ENCODE measurements at regions not wholly inside any gene's neighbourhood (a gene's known extent, or its start where the extent isn't known, plus 50 kb on each side); places are given as distances from the start of the nearest gene placed in this dataset.

DNA sequence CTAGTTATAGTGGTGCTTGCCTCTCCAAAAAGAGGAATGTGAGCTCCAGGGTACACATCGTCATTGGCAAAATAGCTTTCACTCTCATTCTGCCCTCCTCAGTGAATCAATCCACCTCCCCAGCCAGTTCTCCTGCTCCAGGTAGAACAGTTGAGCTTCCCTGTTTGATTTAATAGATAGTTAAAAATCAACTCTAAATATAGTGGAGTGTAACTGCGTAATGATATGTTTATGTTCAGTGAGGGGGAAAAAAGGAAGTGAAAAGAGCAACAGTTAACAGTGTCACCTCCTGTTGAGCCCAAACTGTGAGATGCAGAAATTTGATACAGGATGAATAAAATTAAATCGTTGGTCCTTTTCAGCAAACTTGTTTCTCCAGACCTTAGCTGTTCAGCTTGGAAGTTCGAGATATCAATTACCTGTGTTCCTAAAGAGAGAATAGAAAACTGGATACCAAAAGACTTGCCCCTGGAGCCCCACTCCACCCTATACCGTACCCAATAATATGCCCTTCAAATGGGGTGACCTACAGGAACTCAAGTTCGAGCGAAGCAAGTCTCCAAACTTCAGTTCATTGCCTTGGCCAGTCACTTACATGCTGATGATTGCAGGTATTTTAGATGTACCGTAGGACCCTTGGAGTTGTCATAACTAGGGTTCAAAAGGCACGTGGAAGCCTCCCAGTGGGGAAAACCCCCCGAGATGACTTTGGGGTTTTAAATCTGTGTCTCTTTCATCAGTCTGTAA is 708.4 kb downstream of the RNF144A start:
- H3K27me3 Mint-ChIP-seq (ENCODE audit: insufficient read depth, unreplicated experiment): no peaks in the 10 kb centered on the region
- POLR2A ChIA-PET: no interaction called here
- CTCF ChIA-PET: no interaction called here
- no peak for DNase-seq
- no peaks in the 10 kb centered on the region for H3K9me3 ChIP-seq
- no peak overlapping the region for H3K4me3 ChIP-seq (ENCODE audit: low read depth, low read length)
- H3K9me3 Mint-ChIP-seq (ENCODE audit: unreplicated experiment): no peaks in the 10 kb centered on the region
- intact Hi-C loops (cut with micrococcal nuclease; ENCODE audit: unreplicated experiment): no loop called here
- H3K27me3 ChIP-seq (replicated peaks; ENCODE audit: control insufficient read depth, insufficient read depth, low read length): no peaks in the 10 kb centered on the region
- H3K36me3 ChIP-seq (ENCODE audit: control insufficient read depth, insufficient read depth, low read length): no peaks in the 10 kb centered on the region
- H3K4me1 Mint-ChIP-seq (ENCODE audit: low read depth, unreplicated experiment): no peaks in the 10 kb centered on the region
- no peak overlapping the region for H3K27ac Mint-ChIP-seq (ENCODE audit: unreplicated experiment)
- TF ChIP-seq, protein P1, sequence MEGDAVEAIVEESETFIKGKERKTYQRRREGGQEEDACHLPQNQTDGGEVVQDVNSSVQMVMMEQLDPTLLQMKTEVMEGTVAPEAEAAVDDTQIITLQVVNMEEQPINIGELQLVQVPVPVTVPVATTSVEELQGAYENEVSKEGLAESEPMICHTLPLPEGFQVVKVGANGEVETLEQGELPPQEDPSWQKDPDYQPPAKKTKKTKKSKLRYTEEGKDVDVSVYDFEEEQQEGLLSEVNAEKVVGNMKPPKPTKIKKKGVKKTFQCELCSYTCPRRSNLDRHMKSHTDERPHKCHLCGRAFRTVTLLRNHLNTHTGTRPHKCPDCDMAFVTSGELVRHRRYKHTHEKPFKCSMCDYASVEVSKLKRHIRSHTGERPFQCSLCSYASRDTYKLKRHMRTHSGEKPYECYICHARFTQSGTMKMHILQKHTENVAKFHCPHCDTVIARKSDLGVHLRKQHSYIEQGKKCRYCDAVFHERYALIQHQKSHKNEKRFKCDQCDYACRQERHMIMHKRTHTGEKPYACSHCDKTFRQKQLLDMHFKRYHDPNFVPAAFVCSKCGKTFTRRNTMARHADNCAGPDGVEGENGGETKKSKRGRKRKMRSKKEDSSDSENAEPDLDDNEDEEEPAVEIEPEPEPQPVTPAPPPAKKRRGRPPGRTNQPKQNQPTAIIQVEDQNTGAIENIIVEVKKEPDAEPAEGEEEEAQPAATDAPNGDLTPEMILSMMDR (IDR thresholded peaks at IDR 0.05; ENCODE audit: insufficient read depth in 1 of 2, low read depth in 1 of 2, low read length in 1 of 2, severe bottlenecking in 1 of 2, unreplicated experiment in 1 of 2): no peak
- H3K4me3 Mint-ChIP-seq (ENCODE audit: unreplicated experiment): no peak overlapping the region
- no peaks in the 10 kb centered on the region for H3K36me3 Mint-ChIP-seq (ENCODE audit: insufficient read depth, unreplicated experiment)
- BruUV-seq (replicated peaks): no TSS peak
- no peaks in the 10 kb centered on the region for H3K4me1 ChIP-seq

DNA sequence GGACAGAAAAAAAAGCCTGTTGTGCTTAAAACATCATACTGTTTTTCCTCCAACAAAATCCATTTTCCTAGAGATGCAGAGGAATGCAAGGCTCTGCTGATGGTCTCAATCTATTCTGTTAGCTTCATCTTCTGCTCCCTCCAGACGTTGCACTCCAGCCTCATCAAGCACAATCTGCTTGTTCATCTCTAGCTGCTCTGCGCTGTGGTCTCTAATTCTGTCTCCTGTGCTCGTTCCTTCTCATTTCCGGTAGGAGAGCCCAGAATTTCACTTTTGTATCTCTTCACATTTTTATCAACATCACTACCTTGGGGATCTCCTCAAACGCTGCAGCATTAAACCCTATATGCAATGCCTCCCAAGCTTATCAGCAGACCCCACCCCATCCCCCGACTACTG is 708.9 kb downstream of the RNF144A start:
- BruUV-seq (replicated peaks): no TSS peak
- Histone ChIP-seq H3K4me1 (no peaks in the 10 kb centered on the region), H3K36me3 (ENCODE audit: control insufficient read depth, insufficient read depth, low read length) (no peaks in the 10 kb centered on the region), H3K4me3 (ENCODE audit: low read depth, low read length) (no peak overlapping the region), H3K9me3 (no peaks in the 10 kb centered on the region), H3K27me3 (replicated peaks; ENCODE audit: control insufficient read depth, insufficient read depth, low read length) (no peaks in the 10 kb centered on the region)
- ChIA-PET POLR2A (no interaction called here), CTCF (no interaction called here)
- DNase-seq: no peak
- TF ChIP-seq, protein P1 (IDR thresholded peaks at IDR 0.05; ENCODE audit: insufficient read depth in 1 of 2, low read depth in 1 of 2, low read length in 1 of 2, severe bottlenecking in 1 of 2, unreplicated experiment in 1 of 2): no peak
- intact Hi-C loops (cut with micrococcal nuclease; ENCODE audit: unreplicated experiment): no loop called here
- no peak overlapping the region for H3K27ac Mint-ChIP-seq (ENCODE audit: unreplicated experiment)
- no peaks in the 10 kb centered on the region for H3K9me3 Mint-ChIP-seq (ENCODE audit: unreplicated experiment)
- H3K36me3 Mint-ChIP-seq (ENCODE audit: insufficient read depth, unreplicated experiment): no peaks in the 10 kb centered on the region
- H3K27me3 Mint-ChIP-seq (ENCODE audit: insufficient read depth, unreplicated experiment): no peaks in the 10 kb centered on the region
- H3K4me1 Mint-ChIP-seq (ENCODE audit: low read depth, unreplicated experiment): no peaks in the 10 kb centered on the region
- no peak overlapping the region for H3K4me3 Mint-ChIP-seq (ENCODE audit: unreplicated experiment)

DNA sequence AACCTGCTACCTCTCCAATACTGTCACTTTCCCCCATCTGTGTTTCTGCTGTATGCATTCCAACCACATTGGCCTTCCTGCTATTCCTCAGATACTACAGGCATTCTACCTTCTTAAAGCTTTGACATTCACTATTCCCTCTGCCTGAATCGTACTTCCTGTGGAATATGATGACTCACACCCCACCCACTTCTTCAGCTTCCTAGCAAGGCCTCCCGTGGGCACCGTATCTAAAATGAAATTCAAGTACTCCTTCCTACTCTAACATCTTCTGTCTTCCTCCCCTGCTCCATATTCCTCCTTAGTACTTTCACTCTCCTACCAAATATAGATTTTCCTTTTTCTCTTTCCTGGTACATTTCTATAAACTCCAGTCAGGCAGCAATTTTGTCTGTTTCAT is 710.4 kb downstream of the RNF144A start:
- no peaks in the 10 kb centered on the region for H3K9me3 ChIP-seq
- TF ChIP-seq, protein P1 (IDR thresholded peaks at IDR 0.05; ENCODE audit: insufficient read depth in 1 of 2, low read depth in 1 of 2, low read length in 1 of 2, severe bottlenecking in 1 of 2, unreplicated experiment in 1 of 2): no peak
- H3K4me3 ChIP-seq (ENCODE audit: low read depth, low read length): no peak overlapping the region
- H3K36me3 ChIP-seq (ENCODE audit: control insufficient read depth, insufficient read depth, low read length): no peaks in the 10 kb centered on the region
- H3K4me1 ChIP-seq: no peaks in the 10 kb centered on the region
- Mint-ChIP-seq H3K4me1 (ENCODE audit: low read depth, unreplicated experiment) (no peaks in the 10 kb centered on the region), H3K4me3 (ENCODE audit: unreplicated experiment) (no peak overlapping the region), H3K27me3 (ENCODE audit: insufficient read depth, unreplicated experiment) (no peaks in the 10 kb centered on the region), H3K9me3 (ENCODE audit: unreplicated experiment) (no peaks in the 10 kb centered on the region), H3K27ac (ENCODE audit: unreplicated experiment) (no peak overlapping the region), H3K36me3 (ENCODE audit: insufficient read depth, unreplicated experiment) (no peaks in the 10 kb centered on the region)
- BruUV-seq (replicated peaks): no TSS peak
- intact Hi-C loops (cut with micrococcal nuclease; ENCODE audit: unreplicated experiment): no loop called here
- DNase-seq: no peak
- no peaks in the 10 kb centered on the region for H3K27me3 ChIP-seq (replicated peaks; ENCODE audit: control insufficient read depth, insufficient read depth, low read length)
- ChIA-PET CTCF (no interaction called here), POLR2A (no interaction called here)

Measured in Caco-2 (cell line).